GM12874 (cell line): ENCODE measurements at regions not wholly inside any gene's neighbourhood (a gene's known extent, or its start where the extent isn't known, plus 50 kb on each side); places are given as distances from the start of the nearest gene placed in this dataset.

Experiments
- TF ChIP-seq, protein P1 (sequence below): IDR thresholded peaks from 2 replicates; pipeline ENCODE4 v1.5.1; 2011; ENCODE audit warnings: low read depth, mild to moderate bottlenecking, control low read depth, low read length, moderate library complexity; ENCODE audit not compliant: insufficient read depth

DNA sequence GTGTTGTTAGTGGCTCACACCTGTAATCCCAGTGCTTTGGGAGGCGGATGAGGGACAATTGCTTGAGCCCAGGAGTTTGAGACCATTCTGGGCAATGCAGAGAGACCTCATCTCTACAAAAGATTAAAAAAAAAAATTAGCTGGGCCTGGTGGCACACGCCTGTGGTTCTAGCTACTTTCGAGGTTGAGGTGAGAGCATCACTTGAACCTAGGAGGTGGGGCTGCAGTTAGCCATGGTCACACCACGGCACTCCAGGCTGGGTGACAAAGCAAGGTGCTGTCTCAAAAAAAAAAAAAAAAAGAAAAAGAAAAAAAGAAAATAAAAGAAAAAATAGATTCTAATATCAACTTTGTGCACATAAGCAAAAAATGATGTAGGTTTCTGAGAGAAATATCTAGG lies 1492.5 kb upstream of the TMEFF2 start:
- TF ChIP-seq, protein P1, sequence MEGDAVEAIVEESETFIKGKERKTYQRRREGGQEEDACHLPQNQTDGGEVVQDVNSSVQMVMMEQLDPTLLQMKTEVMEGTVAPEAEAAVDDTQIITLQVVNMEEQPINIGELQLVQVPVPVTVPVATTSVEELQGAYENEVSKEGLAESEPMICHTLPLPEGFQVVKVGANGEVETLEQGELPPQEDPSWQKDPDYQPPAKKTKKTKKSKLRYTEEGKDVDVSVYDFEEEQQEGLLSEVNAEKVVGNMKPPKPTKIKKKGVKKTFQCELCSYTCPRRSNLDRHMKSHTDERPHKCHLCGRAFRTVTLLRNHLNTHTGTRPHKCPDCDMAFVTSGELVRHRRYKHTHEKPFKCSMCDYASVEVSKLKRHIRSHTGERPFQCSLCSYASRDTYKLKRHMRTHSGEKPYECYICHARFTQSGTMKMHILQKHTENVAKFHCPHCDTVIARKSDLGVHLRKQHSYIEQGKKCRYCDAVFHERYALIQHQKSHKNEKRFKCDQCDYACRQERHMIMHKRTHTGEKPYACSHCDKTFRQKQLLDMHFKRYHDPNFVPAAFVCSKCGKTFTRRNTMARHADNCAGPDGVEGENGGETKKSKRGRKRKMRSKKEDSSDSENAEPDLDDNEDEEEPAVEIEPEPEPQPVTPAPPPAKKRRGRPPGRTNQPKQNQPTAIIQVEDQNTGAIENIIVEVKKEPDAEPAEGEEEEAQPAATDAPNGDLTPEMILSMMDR = no peak

- TF ChIP-seq, protein P1 = no peak
These were observed 1485.1 kb upstream of the TMEFF2 start for GRCh38 chr2:193679847-193680246.

- TF ChIP-seq, protein P1 = no peak
These were observed 1475.7 kb upstream of the TMEFF2 start for GRCh38 chr2:193670478-193670877.

GRCh38 chr2:193668557-193669323 lies 1474.0 kb upstream of the TMEFF2 start:
- TF ChIP-seq, protein P1 = no peak

DNA sequence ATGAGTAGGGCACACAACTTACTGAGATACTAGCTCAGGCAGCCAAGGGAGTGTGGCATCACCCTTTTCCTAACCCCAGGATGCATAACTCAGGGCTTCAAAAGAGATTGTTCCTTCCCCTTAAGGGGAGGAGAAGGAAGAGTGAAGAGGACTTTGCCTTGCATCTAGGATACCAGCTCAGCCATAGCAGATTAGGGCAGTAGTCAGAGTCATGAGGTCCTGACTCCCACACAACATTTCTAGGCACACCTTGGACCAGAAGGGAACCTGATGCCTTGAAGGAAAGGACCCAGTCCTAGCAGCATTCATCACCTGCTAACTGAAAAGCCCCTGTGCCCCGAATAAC lies 1433.2 kb upstream of the TMEFF2 start:
- TF ChIP-seq, protein P1 = no peak

- TF ChIP-seq, protein P1 = no peak
These were observed 1432.6 kb upstream of the TMEFF2 start for GRCh38 chr2:193627187-193627926.

GRCh38 chr2:193608451-193608850 lies 1413.7 kb upstream of the TMEFF2 start:
- TF ChIP-seq, protein P1 = no peak
